ENCODE measurements at regions not wholly inside any gene's neighbourhood (a gene's known extent, or its start where the extent isn't known, plus 50 kb on each side); places are given as distances from the start of the nearest gene placed in this dataset.

- no peak for DNase-seq (ENCODE audit: low read depth in 2 of 2)
Observed at GRCh38 chr7:69129951-69130350, 468.3 kb upstream of the AUTS2 start.

GRCh38 chr7:69130396-69130795 is 467.9 kb upstream of the AUTS2 start:
- no peak for DNase-seq (ENCODE audit: low read depth in 2 of 2)

GRCh38 chr7:69134316-69134715 is 464.0 kb upstream of the AUTS2 start:
- DNase-seq (ENCODE audit: low read depth in 2 of 2), result no peak

GRCh38 chr7:69147631-69148030 is 450.6 kb upstream of the AUTS2 start:
- peak in 1 of 2 experiments; percentile 5 for DNase-seq (ENCODE audit: low read depth in 2 of 2)

- no peak for DNase-seq (ENCODE audit: low read depth in 2 of 2)
Observed at GRCh38 chr7:69149804-69150782, 448.2 kb upstream of the AUTS2 start.

GRCh38 chr7:69162326-69162725 is 435.9 kb upstream of the AUTS2 start:
- DNase-seq (ENCODE audit: low read depth in 2 of 2), result no peak

- DNase-seq (ENCODE audit: low read depth in 2 of 2), result peak; percentile 21 to 33
Observed at GRCh38 chr7:69162931-69163670, 435.2 kb upstream of the AUTS2 start.

GRCh38 chr7:69166979-69167516 is 431.2 kb upstream of the AUTS2 start:
- no peak for DNase-seq (ENCODE audit: low read depth in 2 of 2)

- DNase-seq (ENCODE audit: low read depth in 2 of 2), result no peak
Observed at GRCh38 chr7:69169386-69169785, 428.9 kb upstream of the AUTS2 start.

GRCh38 chr7:69172357-69173077 is 425.8 kb upstream of the AUTS2 start:
- no peak for DNase-seq (ENCODE audit: low read depth in 2 of 2)

GRCh38 chr7:69173341-69173740 is 424.9 kb upstream of the AUTS2 start:
- no peak for DNase-seq (ENCODE audit: low read depth in 2 of 2)

GRCh38 chr7:69173846-69174245 is 424.4 kb upstream of the AUTS2 start:
- peak; percentile 76 to 78 for DNase-seq (ENCODE audit: low read depth in 2 of 2)

- no peak for DNase-seq (ENCODE audit: low read depth in 2 of 2)
Observed at GRCh38 chr7:69176841-69177240, 421.4 kb upstream of the AUTS2 start.

- no peak for DNase-seq (ENCODE audit: low read depth in 2 of 2)
Observed at GRCh38 chr7:69177461-69177861, 420.8 kb upstream of the AUTS2 start.

- peak; percentile 87 to 88 for DNase-seq (ENCODE audit: low read depth in 2 of 2)
Observed at GRCh38 chr7:69177941-69178494, 420.3 kb upstream of the AUTS2 start.

GRCh38 chr7:69180662-69181061 is 417.6 kb upstream of the AUTS2 start:
- no peak for DNase-seq (ENCODE audit: low read depth in 2 of 2)

- no peak for DNase-seq (ENCODE audit: low read depth in 2 of 2)
Observed at GRCh38 chr7:69182596-69183467, 415.4 kb upstream of the AUTS2 start.

GRCh38 chr7:69184339-69184738 is 413.9 kb upstream of the AUTS2 start:
- DNase-seq (ENCODE audit: low read depth in 2 of 2), result no peak

- DNase-seq (ENCODE audit: low read depth in 2 of 2), result no peak
Observed at GRCh38 chr7:69185170-69185569, 413.1 kb upstream of the AUTS2 start.

- DNase-seq (ENCODE audit: low read depth in 2 of 2), result no peak
Observed at GRCh38 chr7:69186974-69187373, 411.3 kb upstream of the AUTS2 start.

Data from fibroblast of skin of left quadriceps (primary cell).